Activated effector memory CD4-positive, alpha-beta T cell treated with Interleukin-2 at 50 U/mL for 16 hours (primary cell): ENCODE measurements at regions not wholly inside any gene's neighbourhood (a gene's known extent, or its start where the extent isn't known, plus 50 kb on each side); places are given as distances from the start of the nearest gene placed in this dataset.

Experiments
- DNase-seq: peaks from one replicate; pipeline ENCODE4 v3.0.0-alpha.2; 2020

GRCh38 chr2:9135822-9136558 lies 70.6 kb upstream of the ASAP2 start:
- no peak for DNase-seq

- no peak for DNase-seq
These were observed 79.3 kb upstream of the ASAP2 start for GRCh38 chr2:9127316-9127715.

GRCh38 chr2:9126540-9126939 lies 80.1 kb upstream of the ASAP2 start:
- no peak for DNase-seq

- DNase-seq, result no peak
These were observed 82.3 kb upstream of the ASAP2 start for GRCh38 chr2:9124231-9124741.

DNA sequence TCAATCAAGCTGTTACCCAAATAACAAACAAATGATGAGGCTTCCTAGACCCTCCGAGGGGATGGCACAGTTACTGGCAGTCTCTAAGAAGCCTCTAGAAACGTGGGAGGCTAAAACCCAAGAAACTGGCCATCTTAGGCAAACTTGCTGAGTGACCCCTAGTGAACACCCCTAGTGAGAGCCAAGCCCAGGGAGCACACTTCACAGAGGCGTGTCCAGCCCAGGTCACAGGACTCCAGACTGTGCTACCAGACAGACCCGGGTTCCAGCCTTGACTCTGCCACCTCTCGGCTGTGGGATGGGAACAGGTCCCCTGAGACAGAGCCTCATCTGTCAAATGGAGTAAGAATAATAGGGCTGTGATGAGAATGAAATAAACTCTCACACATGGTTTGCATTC lies 83.5 kb upstream of the ASAP2 start:
- no peak for DNase-seq

DNA sequence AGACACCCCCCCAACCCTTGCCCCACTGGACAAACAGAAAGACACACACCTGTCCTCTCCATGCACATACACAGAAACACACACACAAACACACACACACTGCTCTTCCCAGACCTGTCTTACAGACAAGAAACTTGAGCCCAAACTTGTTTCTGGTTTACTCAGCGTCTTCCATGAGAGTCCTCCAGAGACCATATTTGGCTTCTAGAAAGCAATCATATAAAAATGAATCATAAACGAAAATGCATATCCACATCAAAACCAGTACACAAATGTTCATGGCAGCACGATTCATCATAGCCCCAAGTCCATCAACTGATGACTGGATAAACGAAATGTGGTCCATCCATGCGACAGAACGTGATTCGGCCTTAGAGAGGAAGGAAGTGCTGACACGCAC lies 84.2 kb upstream of the ASAP2 start:
- DNase-seq, result no peak

GRCh38 chr2:9118383-9118960 lies 88.1 kb upstream of the ASAP2 start:
- DNase-seq, result no peak

GRCh38 chr2:9115229-9115628 lies 91.4 kb upstream of the ASAP2 start:
- no peak for DNase-seq

DNA sequence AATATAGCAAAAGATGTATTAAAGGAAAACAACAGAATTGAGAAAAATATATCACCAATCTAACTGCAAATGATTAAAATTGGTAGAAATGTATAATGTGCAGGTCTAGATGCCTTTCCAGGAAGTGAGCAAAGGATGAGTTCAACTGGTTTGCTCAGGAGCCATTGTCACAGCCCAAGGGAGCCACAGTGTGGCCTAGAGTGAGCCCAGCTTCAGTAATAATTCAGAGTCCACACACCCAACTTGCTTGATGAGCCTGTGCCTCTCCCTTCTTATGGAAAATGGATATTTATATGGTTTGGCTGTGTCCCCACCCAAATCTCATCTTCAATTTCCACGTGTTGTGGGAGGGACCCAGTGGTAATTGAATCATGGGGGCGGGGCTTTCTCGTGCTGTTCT lies 92.2 kb upstream of the ASAP2 start:
- no peak for DNase-seq

- DNase-seq, result no peak
These were observed 92.7 kb upstream of the ASAP2 start for GRCh38 chr2:9113916-9114315.

DNA sequence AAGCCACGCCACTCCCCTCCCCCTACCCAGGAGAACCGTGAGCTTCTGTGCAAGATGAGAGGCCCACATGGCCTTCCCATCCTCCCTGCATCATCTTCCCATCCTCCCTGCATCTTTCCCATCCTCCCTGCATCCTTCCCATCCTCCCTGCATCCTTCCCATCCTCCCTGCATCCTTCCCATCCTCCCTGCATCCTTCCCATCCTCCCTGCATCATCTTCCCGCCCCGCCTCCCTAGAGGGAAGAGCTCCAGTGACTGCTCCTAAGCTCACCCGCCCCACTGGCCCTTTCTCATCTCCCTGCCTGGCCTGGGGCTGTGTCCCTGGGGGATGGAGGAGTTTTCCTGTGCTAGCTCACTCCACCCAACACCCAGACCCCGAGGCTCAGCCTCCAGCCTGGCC lies 93.3 kb upstream of the ASAP2 start:
- DNase-seq, result no peak

GRCh38 chr2:9112079-9112721 lies 94.4 kb upstream of the ASAP2 start:
- DNase-seq, result no peak

DNA sequence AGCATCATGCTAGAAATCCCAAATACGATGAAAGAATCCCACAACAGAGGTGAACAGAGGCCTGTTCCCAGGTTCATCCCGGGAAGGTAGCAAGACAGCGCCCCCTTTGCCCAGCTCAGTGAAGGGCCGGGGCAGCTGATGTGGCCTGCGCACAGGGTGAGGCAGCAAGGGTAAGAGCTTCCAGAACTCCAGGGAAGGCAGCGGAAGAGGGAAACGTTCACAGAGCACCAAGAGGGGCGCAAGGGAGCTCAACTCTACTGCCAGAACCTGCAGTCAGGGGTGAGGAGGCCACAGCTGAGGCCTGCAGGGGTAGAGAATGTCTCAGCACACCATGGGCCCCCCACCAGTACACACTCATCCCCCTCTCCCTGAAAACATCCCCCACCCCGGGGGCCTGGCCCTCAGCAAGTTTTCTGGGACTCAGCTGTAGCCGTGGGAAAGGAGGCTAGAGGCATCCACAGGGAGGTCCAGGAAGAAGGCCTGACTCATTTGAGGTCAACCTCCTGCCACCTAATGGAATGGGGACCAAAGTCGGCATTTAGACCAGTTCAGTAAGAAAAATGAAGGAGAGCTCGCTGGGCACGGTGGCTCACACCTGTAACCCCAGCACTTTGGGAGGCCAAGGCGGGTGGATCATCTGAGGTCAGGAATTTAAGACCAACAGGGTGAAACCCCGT lies 95.6 kb upstream of the ASAP2 start:
- no peak for DNase-seq

- no peak for DNase-seq
These were observed 96.2 kb upstream of the ASAP2 start for GRCh38 chr2:9110346-9110884.

GRCh38 chr2:9109871-9110270 lies 96.7 kb upstream of the ASAP2 start:
- no peak for DNase-seq

GRCh38 chr2:9108210-9108967 lies 98.2 kb upstream of the ASAP2 start:
- no peak for DNase-seq

DNA sequence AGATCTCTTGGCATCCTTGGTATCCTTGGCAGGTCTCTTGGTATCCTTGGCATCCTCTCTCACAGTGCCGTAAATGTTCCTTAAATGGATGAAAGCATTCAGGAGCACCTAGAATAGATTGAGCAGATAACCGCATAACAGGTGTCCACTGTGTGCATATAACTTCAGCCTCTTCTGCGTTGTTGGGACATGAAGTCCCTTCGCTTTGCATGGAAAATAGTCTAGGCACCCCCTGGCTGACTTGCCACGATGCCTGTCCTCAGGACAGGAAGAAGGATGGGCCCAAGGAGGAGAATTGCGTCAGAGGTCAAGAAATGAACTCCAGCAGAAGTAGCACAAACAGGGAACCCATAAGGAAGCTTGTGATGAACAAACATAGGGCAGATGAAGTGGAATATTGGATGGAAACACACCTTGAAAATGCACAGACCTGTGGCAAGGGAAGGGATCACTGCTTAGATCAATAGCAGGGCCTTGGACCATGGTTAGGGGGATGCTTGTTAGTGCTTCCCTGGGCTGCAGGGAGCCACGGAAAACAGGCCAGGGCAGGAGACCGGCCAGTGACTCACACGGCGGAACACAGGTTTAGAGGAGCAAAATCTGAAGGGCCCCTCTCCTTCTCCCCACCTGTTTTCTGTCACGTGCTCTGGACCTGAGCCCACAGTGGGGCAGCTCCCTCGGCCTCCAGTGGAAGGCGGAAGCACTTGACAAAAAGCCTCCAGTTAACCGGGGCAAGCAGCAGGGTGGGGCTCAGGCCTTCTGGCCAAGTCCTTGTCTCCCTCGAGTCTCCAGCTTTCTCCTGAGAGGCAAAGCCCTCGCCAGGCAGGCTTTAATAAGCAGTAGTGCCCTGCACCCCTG lies 99.2 kb upstream of the ASAP2 start:
- no peak for DNase-seq

- DNase-seq, result no peak
These were observed 100.1 kb upstream of the ASAP2 start for GRCh38 chr2:9106338-9107167.

DNA sequence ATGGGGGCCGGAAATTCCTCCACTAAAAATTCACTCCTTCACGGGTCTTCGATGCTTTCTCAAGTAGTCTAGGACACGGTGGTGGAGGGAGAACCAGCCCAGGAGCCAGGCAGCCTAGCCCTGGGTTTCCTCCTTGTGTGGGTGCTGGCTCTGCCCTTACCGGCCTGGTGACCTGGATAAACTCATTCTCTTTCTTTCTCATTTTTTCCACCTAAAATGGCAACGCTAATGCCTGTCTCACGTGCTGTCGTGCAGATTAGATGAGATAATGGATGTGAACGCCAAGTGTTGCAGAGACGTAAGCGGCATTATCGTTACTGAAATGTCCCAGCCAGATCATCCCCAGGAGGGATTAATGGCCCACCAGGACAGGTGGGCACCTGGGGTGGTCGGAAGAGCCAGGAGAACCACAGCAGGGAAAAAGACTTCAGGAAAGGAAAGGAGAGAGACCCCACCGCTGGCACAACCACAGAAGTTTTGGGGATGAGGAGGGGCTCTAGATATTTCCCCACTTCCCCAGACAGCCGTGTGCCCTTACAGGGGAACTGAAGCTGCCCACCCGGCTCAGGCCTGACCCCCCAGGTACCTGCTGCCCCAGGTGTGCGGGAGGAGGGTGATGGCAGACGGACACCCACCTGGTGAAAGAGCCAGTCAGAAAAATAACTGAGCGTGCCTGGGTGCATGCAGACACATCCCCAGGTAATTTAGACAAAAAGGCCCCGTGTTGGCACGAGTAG lies 100.8 kb upstream of the ASAP2 start:
- no peak for DNase-seq
